ENCODE measurements at regions not wholly inside any gene's neighbourhood (a gene's known extent, or its start where the extent isn't known, plus 50 kb on each side); places are given as distances from the start of the nearest gene placed in this dataset.
"Not testable (repeated sequence)": the region's sequence is repeated elsewhere in the genome, so short reads cannot be mapped to it uniquely, and the experiment has no call there.

- DNase-seq = no peak
- intact Hi-C loops (cut with DNase I) = no loop called here
Observed at GRCh38 chr6:153984811-153985210, 54.2 kb upstream of the OPRM1 start.

- DNase-seq = no peak
- intact Hi-C loops (cut with DNase I) = no loop called here
Observed at GRCh38 chr6:153980171-153980570, 58.9 kb upstream of the OPRM1 start.

- intact Hi-C loops (cut with DNase I); DNase-seq: not testable (repeated sequence)
Observed at GRCh38 chr6:153978911-153979548, 60.0 kb upstream of the OPRM1 start.

GRCh38 chr6:153976921-153977693 lies 61.9 kb upstream of the OPRM1 start:
- DNase-seq = no peak
- intact Hi-C loops (cut with DNase I) = no loop called here

GRCh38 chr6:153966001-153966400 lies 73.0 kb upstream of the OPRM1 start:
- intact Hi-C loops (cut with DNase I) = no loop called here
- DNase-seq = no peak

- DNase-seq = no peak
- intact Hi-C loops (cut with DNase I) = no loop called here
Observed at GRCh38 chr6:153963352-153963751, 75.7 kb upstream of the OPRM1 start.

GRCh38 chr6:153962555-153962954 lies 76.5 kb upstream of the OPRM1 start:
- DNase-seq = peak in 1 of 42 donors; percentile 13
- intact Hi-C loops (cut with DNase I) = no loop called here

- DNase-seq = no peak
- intact Hi-C loops (cut with DNase I) = no loop called here
Observed at GRCh38 chr6:153960741-153961140, 78.3 kb upstream of the OPRM1 start.

GRCh38 chr6:153960281-153960680 lies 78.8 kb upstream of the OPRM1 start:
- intact Hi-C loops (cut with DNase I) = no loop called here
- no peak for DNase-seq

GRCh38 chr6:153959276-153959675 lies 79.8 kb upstream of the OPRM1 start:
- intact Hi-C loops (cut with DNase I) = no loop called here

GRCh38 chr6:153958860-153959259 lies 80.2 kb upstream of the OPRM1 start:
- intact Hi-C loops (cut with DNase I) = no loop called here

More at GRCh38 chr6:153959276-153959675, 79.8 kb upstream of the OPRM1 start:
- no peak for DNase-seq

GRCh38 chr6:153957394-153957793 lies 81.6 kb upstream of the OPRM1 start:
- DNase-seq = no peak
- intact Hi-C loops (cut with DNase I) = no loop called here

More at GRCh38 chr6:153958860-153959259, 80.2 kb upstream of the OPRM1 start:
- DNase-seq = no peak

GRCh38 chr6:153956808-153957207 lies 82.2 kb upstream of the OPRM1 start:
- intact Hi-C loops (cut with DNase I) = no loop called here
- peak in 1 of 42 donors; percentile 5 for DNase-seq

GRCh38 chr6:153949616-153950015 lies 89.4 kb upstream of the OPRM1 start:
- intact Hi-C loops (cut with DNase I) = no loop called here
- no peak for DNase-seq

- intact Hi-C loops (cut with DNase I) = no loop called here
- DNase-seq = peak in 36 of 42 donors; percentile 3 to 72 (median 34)
Observed at GRCh38 chr6:153947808-153948447, 91.1 kb upstream of the OPRM1 start.

GRCh38 chr6:153944201-153944600 lies 94.8 kb upstream of the OPRM1 start:
- intact Hi-C loops (cut with DNase I) = no loop called here
- DNase-seq = no peak

GRCh38 chr6:153942361-153942760 lies 96.7 kb upstream of the OPRM1 start:
- DNase-seq = no peak
- intact Hi-C loops (cut with DNase I) = no loop called here

- DNase-seq = no peak
- intact Hi-C loops (cut with DNase I) = no loop called here
Observed at GRCh38 chr6:153941768-153942167, 97.3 kb upstream of the OPRM1 start.

- intact Hi-C loops (cut with DNase I) = no loop called here
- no peak for DNase-seq
Observed at GRCh38 chr6:153938876-153939275, 100.2 kb upstream of the OPRM1 start.

GRCh38 chr6:153931431-153931830 lies 107.6 kb upstream of the OPRM1 start:
- intact Hi-C loops (cut with DNase I) = no loop called here
- no peak for DNase-seq

All from head of caudate nucleus (tissue), 42 donors.